K562 (cell line): ENCODE measurements at regions not wholly inside any gene's neighbourhood (a gene's known extent, or its start where the extent isn't known, plus 50 kb on each side); places are given as distances from the start of the nearest gene placed in this dataset.
"Not testable (repeated sequence)": the region's sequence is repeated elsewhere in the genome, so short reads cannot be mapped to it uniquely, and the experiment has no call there.

Experiments
- ARNT ChIP-seq, 2 experiments: fragments of 450-650 bp; IDR thresholded peaks; 2 replicates each; pipeline ENCODE4 v1.6.1; 2016; ENCODE audit warnings: mild to moderate bottlenecking in 1 of 2
- C11orf30 ChIP-seq: fragments of 450-650 bp; IDR thresholded peaks from 2 replicates; pipeline ENCODE4 v1.6.1; 2016; ENCODE audit warnings: low read depth, mild to moderate bottlenecking
- CBFA2T2 ChIP-seq: fragments of 450-650 bp; conservative IDR thresholded peaks from 2 replicates; pipeline ENCODE4 v1.6.1; 2017; ENCODE audit warnings: mild to moderate bottlenecking
- CBFA2T3 ChIP-seq: fragments of 450-650 bp; IDR thresholded peaks from 2 replicates; pipeline ENCODE4 v1.6.1; 2017
- CREM ChIP-seq: IDR thresholded peaks from 2 replicates; pipeline ENCODE4 v1.6.1; 2014; ENCODE audit warnings: antibody characterized with exemption, low read depth
- EGR1 ChIP-seq: fragments of 450-650 bp; conservative IDR thresholded peaks from 2 replicates; pipeline ENCODE4 v1.6.1; 2017; ENCODE audit warnings: mild to moderate bottlenecking
- SMARCE1 ChIP-seq: fragments of 450-650 bp; IDR thresholded peaks from 2 replicates; pipeline ENCODE4 v1.7.1; 2016; ENCODE audit warnings: mild to moderate bottlenecking
- TEAD4 ChIP-seq, 2 experiments: sonication (generic) in 1 of 2; formaldehyde crosslinking in 1 of 2; IDR thresholded peaks; 2 replicates each; pipeline versions ENCODE4 v1.6.1 to v1.8.0; 2012 to 2022; ENCODE audit warnings: borderline replicate concordance in 1 of 2, inconsistent platforms in 1 of 2, low read length in 1 of 2, mild to moderate bottlenecking in 1 of 2, missing genetic modification reagents in 1 of 2
- ZBTB40 ChIP-seq, 2 experiments: fragments of 450-650 bp in 1 of 2; sonication (generic) in 1 of 2; formaldehyde crosslinking in 1 of 2; IDR thresholded peaks; 2 replicates each; pipeline versions ENCODE4 v1.7.1 to v1.9.0; 2016 to 2022; ENCODE audit warnings: inconsistent platforms in 1 of 2, mild to moderate bottlenecking in 1 of 2, missing genetic modification reagents in 1 of 2

GRCh38 chr2:64252251-64252978 lies 108.2 kb upstream of the PELI1 start (continued):
- TF ChIP-seq CBFA2T2 (peak; percentile 82), CBFA2T3 (peak; percentile 87), EGR1 (peak; percentile 74), SMARCE1 (peak; percentile 97), ARNT (IDR thresholded peaks at IDR 0.05) (peak in 1 of 2 experiments; percentile 60; a peak in 1 of 4 replicates), CREM (peak; percentile 21; the same call in 1 of the 2 replicates), C11orf30 (peak; percentile 87), TEAD4 (IDR thresholded peaks at IDR 0.05; ENCODE audit: low read length) (peak; percentile 66), ZBTB40 (IDR thresholded peaks at IDR 0.05) (peak; percentile 76)
- TF ChIP-seq TEAD4 (CRISPR knock-in tag; IDR thresholded peaks at IDR 0.05; ENCODE audit: borderline replicate concordance); ZBTB40 (CRISPR knock-in tag; IDR thresholded peaks at IDR 0.05): not testable (repeated sequence)
